Osteoblast (primary cell): ENCODE measurements at regions not wholly inside any gene's neighbourhood (a gene's known extent, or its start where the extent isn't known, plus 50 kb on each side); places are given as distances from the start of the nearest gene placed in this dataset.
A peak's percentile ranks its signal among the peaks of the same experiment; 100 is the strongest.

Source experiments
- DNase-seq: peaks from one replicate; pipeline ENCODE4 v3.0.0; 2011; ENCODE audit warnings: low spot score, mixed read lengths; ENCODE audit not compliant: insufficient read length; ENCODE audit errors: missing footprints
- H2AFZ ChIP-seq: 2 replicates; pipeline ENCODE4 v1.6.0; 2011; ENCODE audit warnings: mild to moderate bottlenecking, low read length
- H3K27ac ChIP-seq: 2 replicates; pipeline ENCODE4 v1.5.1; 2011; ENCODE audit warnings: mild to moderate bottlenecking, low read depth, low read length, moderate library complexity
- H3K27me3 ChIP-seq: 2 replicates; pipeline ENCODE4 v1.6.0; 2012; ENCODE audit warnings: mild to moderate bottlenecking, control low read depth, inconsistent platforms, low read length, moderate library complexity; ENCODE audit not compliant: insufficient read depth
- H3K36me3 ChIP-seq: 2 replicates; pipeline ENCODE4 v1.5.1; 2011; ENCODE audit warnings: mild to moderate bottlenecking, low read length, control low read depth, moderate library complexity; ENCODE audit not compliant: insufficient read depth
- H3K4me1 ChIP-seq: 2 replicates; pipeline ENCODE4 v1.5.1; 2011; ENCODE audit warnings: mild to moderate bottlenecking, low read length, control low read depth, moderate library complexity; ENCODE audit not compliant: insufficient read depth
- H3K4me2 ChIP-seq: 2 replicates; pipeline ENCODE4 v1.6.0; 2011; ENCODE audit warnings: mild to moderate bottlenecking, low read length; ENCODE audit not compliant: insufficient read depth
- H3K4me3 ChIP-seq: fragments of 200-600 bp; sonication (generic); 3 replicates; pipeline ENCODE4 v1.5.1; 2012; ENCODE audit warnings: mild to moderate bottlenecking, low read length, inconsistent platforms; ENCODE audit not compliant: insufficient read depth
- H3K79me2 ChIP-seq: 2 replicates; pipeline ENCODE4 v1.6.0; 2012; ENCODE audit warnings: mild to moderate bottlenecking, low read length, control low read depth, inconsistent platforms; ENCODE audit not compliant: insufficient read depth
- H3K9me3 ChIP-seq: 2 replicates; pipeline ENCODE4 v1.5.1; 2011; ENCODE audit warnings: low read depth, low read length, control low read depth
- H4K20me1 ChIP-seq: 2 replicates; pipeline ENCODE4 v1.6.0; 2012; ENCODE audit warnings: mild to moderate bottlenecking, low read length, control low read depth; ENCODE audit not compliant: insufficient read depth
- TF ChIP-seq, protein P1 (sequence below): IDR thresholded peaks from 2 replicates; pipeline ENCODE4 v1.5.1; 2011; ENCODE audit warnings: mild to moderate bottlenecking, low read depth, low read length, moderate library complexity; ENCODE audit errors: extremely low read depth

DNA sequence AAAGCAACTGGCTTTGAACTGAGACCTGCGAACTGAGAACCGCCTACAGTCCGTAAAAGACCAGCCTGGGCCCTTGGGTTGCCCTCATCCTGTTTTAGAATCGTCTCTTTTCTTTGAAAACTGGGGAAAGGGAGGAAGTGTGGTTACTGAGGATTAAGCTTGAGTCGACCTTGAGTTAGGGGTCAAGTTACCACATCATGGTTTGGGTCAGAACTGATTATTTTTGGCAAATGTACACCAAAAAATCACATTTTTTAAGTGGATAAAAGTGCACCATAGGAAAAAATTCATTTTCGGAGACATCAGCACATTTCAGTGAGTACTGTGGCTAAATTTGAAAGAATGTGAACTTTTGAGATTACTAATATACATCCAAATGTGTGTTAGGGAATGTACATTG lies 76.9 kb upstream of the KAZN start:
- H3K4me2 ChIP-seq: peak overlapping the region; percentile 71
- H3K9me3 ChIP-seq: no peaks in the 10 kb centered on the region

DNA sequence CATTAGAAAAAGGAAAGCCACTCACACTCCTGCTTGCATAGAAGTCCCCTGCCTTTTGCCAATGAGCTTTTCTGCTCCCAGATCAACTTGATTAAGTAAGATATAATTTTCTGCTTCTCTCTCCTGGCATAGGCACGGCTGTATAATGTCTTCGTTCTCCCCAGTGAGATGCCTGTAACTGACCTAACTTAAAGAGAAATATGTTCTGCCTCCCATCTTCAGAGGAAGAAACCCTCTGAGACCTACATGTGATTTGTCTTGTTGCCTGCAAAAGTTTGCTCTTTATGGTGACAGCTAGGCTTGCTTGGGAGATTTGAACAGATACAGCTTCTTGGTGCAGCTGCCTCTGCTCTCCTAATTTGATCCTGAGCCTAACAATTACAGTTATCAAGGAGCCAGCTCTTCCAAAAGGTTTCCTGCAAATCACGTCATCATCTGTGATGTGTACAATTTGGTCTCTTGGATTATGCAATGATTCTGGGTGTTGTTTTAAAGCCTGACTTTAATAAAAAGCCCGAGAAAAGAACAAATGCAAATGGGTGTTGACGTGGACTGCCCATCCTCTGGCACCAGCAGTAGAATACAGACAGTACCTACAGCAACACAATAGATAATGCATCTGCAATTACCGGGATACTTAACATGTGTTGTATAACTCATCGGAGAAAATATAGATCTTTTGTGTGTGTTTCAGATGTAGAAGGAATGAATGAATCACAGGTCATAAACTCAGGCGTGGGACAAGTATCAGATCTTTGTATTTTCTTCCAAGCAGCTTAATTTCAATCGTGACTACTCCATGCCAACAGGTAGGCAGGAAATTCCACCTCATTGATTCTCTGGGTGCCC lies 76.2 kb upstream of the KAZN start:
- TF ChIP-seq, protein P1, sequence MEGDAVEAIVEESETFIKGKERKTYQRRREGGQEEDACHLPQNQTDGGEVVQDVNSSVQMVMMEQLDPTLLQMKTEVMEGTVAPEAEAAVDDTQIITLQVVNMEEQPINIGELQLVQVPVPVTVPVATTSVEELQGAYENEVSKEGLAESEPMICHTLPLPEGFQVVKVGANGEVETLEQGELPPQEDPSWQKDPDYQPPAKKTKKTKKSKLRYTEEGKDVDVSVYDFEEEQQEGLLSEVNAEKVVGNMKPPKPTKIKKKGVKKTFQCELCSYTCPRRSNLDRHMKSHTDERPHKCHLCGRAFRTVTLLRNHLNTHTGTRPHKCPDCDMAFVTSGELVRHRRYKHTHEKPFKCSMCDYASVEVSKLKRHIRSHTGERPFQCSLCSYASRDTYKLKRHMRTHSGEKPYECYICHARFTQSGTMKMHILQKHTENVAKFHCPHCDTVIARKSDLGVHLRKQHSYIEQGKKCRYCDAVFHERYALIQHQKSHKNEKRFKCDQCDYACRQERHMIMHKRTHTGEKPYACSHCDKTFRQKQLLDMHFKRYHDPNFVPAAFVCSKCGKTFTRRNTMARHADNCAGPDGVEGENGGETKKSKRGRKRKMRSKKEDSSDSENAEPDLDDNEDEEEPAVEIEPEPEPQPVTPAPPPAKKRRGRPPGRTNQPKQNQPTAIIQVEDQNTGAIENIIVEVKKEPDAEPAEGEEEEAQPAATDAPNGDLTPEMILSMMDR: no peak
- Histone ChIP-seq H3K27me3 (no peaks in the 10 kb centered on the region), H3K79me2 (no peaks in the 10 kb centered on the region), H3K9me3 (no peaks in the 10 kb centered on the region), H3K36me3 (no peaks in the 10 kb centered on the region), H4K20me1 (no peaks in the 10 kb centered on the region), H3K4me2 (peak overlapping the region; percentile 71), H2AFZ (peak overlapping the region; percentile 74), H3K4me1 (peaks cover 43% of the 10 kb centered on the region), H3K27ac (peak overlapping the region; percentile 97), H3K4me3 (peak overlapping the region; percentile 19)
- peak; percentile 50 for DNase-seq

More for the DNA sequence above, 76.9 kb upstream of the KAZN start:
- H4K20me1 ChIP-seq: no peaks in the 10 kb centered on the region
- no peak overlapping the region for H3K4me3 ChIP-seq
- peaks cover 43% of the 10 kb centered on the region for H3K4me1 ChIP-seq
- H3K27me3 ChIP-seq: no peaks in the 10 kb centered on the region
- TF ChIP-seq, protein P1: no peak
- H3K79me2 ChIP-seq: no peaks in the 10 kb centered on the region
- H2AFZ ChIP-seq: peak overlapping the region; percentile 38
- no peaks in the 10 kb centered on the region for H3K36me3 ChIP-seq
- peak overlapping the region; percentile 97 for H3K27ac ChIP-seq
- DNase-seq: peak; percentile 54

DNA sequence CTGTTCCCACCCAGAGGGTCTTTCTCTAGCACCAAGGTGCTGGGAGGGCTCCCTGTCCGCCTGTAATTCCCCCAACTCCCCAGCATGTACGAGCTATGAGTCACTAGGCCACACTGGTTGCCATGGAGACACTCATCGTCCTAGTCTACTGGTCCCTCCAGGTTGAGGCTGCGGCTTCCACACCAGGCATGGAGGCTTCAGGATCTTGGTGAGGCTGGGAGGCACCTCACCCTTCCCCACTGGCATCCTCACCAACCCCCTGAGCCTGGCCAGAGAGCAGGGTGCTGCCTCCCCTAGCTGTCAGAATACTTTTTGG lies 75.6 kb upstream of the KAZN start:
- no peaks in the 10 kb centered on the region for H3K79me2 ChIP-seq
- no peaks in the 10 kb centered on the region for H3K9me3 ChIP-seq
- no peak overlapping the region for H3K4me3 ChIP-seq
- no peaks in the 10 kb centered on the region for H3K27me3 ChIP-seq
- peaks cover 39% of the 10 kb centered on the region for H3K4me1 ChIP-seq
- H2AFZ ChIP-seq: peak overlapping the region; percentile 74
- peak; percentile 90 for DNase-seq
- H3K27ac ChIP-seq: peak overlapping the region; percentile 97
- H4K20me1 ChIP-seq: no peaks in the 10 kb centered on the region
- peak overlapping the region; percentile 71 for H3K4me2 ChIP-seq
- TF ChIP-seq, protein P1: no peak
- H3K36me3 ChIP-seq: no peaks in the 10 kb centered on the region

DNA sequence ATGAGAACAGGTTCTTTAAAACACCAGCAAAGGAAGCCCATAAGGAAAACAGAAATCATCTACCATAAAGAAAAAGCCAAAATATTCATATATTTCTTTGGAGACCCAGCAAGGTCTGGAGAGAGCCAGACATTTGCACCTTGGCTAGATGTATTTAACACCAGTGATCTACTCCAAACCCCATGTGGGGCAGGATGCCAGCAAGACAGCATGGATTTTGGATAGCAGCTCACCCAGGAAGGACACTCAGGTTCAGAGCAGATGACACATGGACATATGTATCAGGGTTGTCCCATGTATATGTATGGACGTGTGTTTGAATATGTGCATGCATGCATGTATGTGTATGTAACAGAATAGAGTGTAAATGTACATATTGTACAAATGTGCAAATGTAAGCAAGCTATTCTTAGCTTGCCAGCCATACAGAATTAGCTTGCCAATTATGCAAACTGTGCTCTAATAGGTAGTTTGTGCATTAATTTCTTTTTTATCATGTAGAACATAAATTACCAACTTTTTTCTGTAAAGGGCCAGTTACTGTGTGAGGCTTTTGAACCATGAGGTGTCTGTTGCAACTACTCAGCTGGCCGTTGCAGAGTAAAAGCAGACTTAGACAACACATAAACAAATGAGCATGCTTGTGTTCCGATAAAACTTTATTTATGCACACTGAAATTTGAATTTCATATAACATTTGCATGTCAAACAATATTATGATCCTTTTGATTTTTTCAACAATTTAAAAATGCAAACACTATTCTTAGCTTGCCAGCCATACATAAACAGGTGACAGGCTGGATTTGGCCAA lies 73.5 kb upstream of the KAZN start:
- H2AFZ ChIP-seq: no peak overlapping the region
- H4K20me1 ChIP-seq: no peaks in the 10 kb centered on the region
- no peaks in the 10 kb centered on the region for H3K27me3 ChIP-seq
- no peaks in the 10 kb centered on the region for H3K36me3 ChIP-seq
- H3K4me3 ChIP-seq: no peak overlapping the region
- H3K4me2 ChIP-seq: no peak overlapping the region
- peaks cover 33% of the 10 kb centered on the region for H3K4me1 ChIP-seq
- H3K79me2 ChIP-seq: no peaks in the 10 kb centered on the region
- TF ChIP-seq, protein P1: no peak
- H3K27ac ChIP-seq: no peak overlapping the region
- no peak for DNase-seq
- no peaks in the 10 kb centered on the region for H3K9me3 ChIP-seq
